MM.1S (cell line): ENCODE measurements at regions not wholly inside any gene's neighbourhood (a gene's known extent, or its start where the extent isn't known, plus 50 kb on each side); places are given as distances from the start of the nearest gene placed in this dataset.

Source experiments
- CTCF ChIP-seq: fragments of 300-600 bp; sonication (generic); IDR thresholded peaks from 2 replicates; pipeline ENCODE4 v1.5.1; 2016; ENCODE audit warnings: antibody characterized with exemption, low read length, mixed read lengths
- EZH2 ChIP-seq: fragments of 300-600 bp; sonication (generic); optimal IDR thresholded peaks from 2 replicates; pipeline ENCODE3; 2017; ENCODE audit warnings: low read depth, mild to moderate bottlenecking, antibody characterized with exemption, low read length, mixed read lengths
- EZH2phosphoT487 ChIP-seq: fragments of 300-600 bp; sonication (generic); IDR thresholded peaks from 2 replicates; pipeline ENCODE4 v1.6.1; 2018; ENCODE audit warnings: antibody characterized with exemption, low read length

GRCh38 chr1:217105437-217105836 lies 382.2 kb upstream of the ESRRG start:
- TF ChIP-seq CTCF, result no peak
- no peak for TF ChIP-seq EZH2
- no peak for TF ChIP-seq EZH2phosphoT487
